Ectodermal cell (in vitro differentiated cells): ENCODE measurements at regions not wholly inside any gene's neighbourhood (a gene's known extent, or its start where the extent isn't known, plus 50 kb on each side); places are given as distances from the start of the nearest gene placed in this dataset.

Source experiments
- H3K27ac ChIP-seq: 2 replicates; pipeline ENCODE4 v1.7.0; 2013; ENCODE audit warnings: mild to moderate bottlenecking, low read depth, low read length; ENCODE audit not compliant: insufficient read depth, poor library complexity, severe bottlenecking
- H3K27me3 ChIP-seq: 2 replicates; pipeline ENCODE4 v1.7.0; 2013; ENCODE audit warnings: mild to moderate bottlenecking, low read length; ENCODE audit not compliant: insufficient read depth, control insufficient read depth, poor library complexity, severe bottlenecking
- H3K36me3 ChIP-seq: one replicate; pipeline ENCODE4 v1.7.0; 2013; ENCODE audit warnings: low read length; ENCODE audit not compliant: control insufficient read depth, insufficient read depth
- H3K4me1 ChIP-seq: one replicate; pipeline ENCODE4 v1.7.0; 2013; ENCODE audit warnings: low read length; ENCODE audit not compliant: control insufficient read depth, insufficient read depth
- H3K4me3 ChIP-seq: 2 replicates; pipeline ENCODE4 v1.7.0; 2013; ENCODE audit warnings: low read depth, low read length, control low read depth; ENCODE audit not compliant: insufficient read depth
- H3K9me3 ChIP-seq: 2 replicates; pipeline ENCODE4 v1.7.0; 2013; ENCODE audit warnings: mild to moderate bottlenecking, low read length, moderate library complexity; ENCODE audit not compliant: control insufficient read depth
- WGBS, 2 experiments: methylation state at CpG; one replicate each; pipeline ENCODE4 v1.1.7; 2013; ENCODE audit warnings: missing lambda C conversion rate in 2 of 2; 5-methylcytosine and 5-hydroxymethylcytosine counted together

DNA sequence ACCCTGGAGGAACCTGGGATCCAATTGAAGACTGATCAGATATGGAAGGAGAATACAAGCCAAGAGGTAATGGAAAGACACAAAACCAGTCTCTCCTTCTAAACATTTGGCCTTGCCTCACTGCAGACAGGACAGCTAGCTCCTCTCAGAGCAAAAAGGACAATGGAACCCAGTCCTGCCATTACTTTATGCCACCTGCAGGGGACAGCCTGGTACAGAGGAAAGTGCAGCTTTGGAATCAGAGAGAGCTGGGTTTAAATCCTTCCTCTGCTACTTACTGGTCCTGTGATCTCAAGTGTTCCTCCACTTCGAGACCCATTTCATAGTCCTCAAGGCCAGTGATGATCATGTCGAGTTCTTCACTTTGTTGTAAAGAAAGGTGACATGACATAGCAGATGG is 159.4 kb upstream of the SMAD3 start:
- H3K27me3 ChIP-seq = no peaks in the 10 kb centered on the region
- no peaks in the 10 kb centered on the region for H3K9me3 ChIP-seq
- H3K4me1 ChIP-seq = peaks cover 4% of the 10 kb centered on the region
- no peaks in the 10 kb centered on the region for H3K36me3 ChIP-seq
- no peak overlapping the region for H3K4me3 ChIP-seq
- H3K27ac ChIP-seq = no peak overlapping the region
- WGBS, 2 experiments = 91 to 96% methylated on average over 2 of the region's 2 CpGs

DNA sequence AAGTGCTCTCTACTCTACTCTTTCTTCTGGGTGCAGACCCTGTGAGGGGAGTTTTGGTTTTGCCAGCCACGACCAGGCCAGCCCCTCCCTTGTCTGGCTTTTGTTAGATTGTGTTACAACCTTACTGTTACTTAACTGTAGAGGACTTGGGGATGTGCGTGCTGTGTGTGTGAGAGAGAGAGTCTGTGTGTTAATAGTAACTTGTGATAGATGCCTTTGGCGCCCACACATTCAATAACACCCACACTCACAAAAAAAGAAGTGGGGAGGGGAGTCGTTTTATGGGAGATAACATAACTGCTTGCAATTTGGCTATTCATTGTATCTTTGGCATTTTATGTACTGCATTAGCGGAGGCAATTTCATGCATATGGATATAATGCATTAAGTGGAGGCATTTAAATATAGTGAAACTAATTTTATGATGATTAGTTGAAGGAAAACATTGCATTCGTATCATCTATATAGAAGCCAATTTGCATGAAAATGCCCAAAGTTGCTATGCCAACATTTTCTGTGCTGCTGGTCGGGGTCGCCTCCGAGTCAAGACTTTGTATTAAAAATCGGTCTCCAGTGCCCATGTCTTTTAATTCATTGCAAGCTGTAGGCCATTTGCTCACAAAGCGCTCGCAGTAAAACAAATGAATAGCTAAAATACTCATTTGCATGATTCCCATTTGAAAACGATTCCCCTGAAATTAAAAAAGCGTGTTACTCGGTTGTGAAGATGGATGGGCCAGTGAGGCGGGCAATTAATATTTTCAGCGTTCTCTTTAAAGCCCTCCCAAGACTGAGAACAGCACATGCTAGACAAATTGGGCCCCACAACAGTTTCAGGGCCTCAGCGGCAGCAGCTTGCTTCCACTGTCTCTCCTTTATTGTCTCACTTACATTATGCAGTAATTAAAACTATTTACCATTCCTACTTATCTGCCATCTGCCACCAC is 158.5 kb upstream of the SMAD3 start:
- H3K27me3 ChIP-seq = no peaks in the 10 kb centered on the region
- H3K4me1 ChIP-seq = peaks cover 4% of the 10 kb centered on the region
- no peak overlapping the region for H3K27ac ChIP-seq
- H3K9me3 ChIP-seq = no peaks in the 10 kb centered on the region
- 93 to 94% methylated on average over 16 to 17 of the region's 18 CpGs for WGBS, 2 experiments
- H3K4me3 ChIP-seq = no peak overlapping the region
- no peaks in the 10 kb centered on the region for H3K36me3 ChIP-seq

DNA sequence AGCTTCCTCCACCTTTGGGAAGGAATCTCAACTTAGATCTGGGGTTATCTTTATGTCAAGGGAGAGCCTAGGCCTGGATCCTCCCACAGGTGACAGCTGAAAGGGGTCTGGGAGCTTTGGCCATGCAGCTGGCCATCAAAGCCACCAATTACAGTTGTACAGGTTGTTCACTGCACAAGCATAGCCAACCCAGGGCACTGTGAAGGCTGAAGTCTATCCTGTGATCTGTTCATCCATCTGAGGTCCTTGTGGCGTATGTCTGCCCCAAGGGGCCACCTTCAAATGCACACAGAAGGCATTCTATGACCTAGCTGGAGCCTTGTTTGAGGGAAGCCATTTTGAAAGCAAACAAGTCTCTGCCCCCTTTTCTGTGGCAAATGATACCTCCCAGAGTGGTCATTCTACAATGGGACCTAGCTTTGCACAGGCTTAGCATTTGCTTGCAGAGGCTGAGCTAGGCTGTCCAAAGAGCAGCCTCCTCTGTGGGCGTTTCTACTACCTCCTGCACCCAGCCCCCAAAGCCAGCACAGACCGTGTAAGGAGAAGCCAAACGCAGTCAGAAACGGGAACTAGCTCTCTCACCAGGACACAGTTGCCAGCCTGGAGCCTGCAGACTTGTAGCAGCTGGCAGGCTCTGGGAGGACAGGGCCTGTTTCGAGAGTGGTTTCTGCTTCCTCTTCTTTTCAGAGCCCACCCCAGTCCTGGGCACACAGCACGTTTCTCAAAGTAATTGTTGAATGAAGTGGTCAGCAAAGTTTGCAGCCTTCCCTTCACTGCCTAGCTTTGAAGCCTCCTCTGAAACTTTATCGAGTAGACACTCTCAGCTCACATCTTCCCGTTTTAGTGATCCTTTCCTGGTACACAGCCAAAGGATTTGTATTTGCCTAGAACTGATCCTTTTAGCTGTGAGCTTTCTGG is 157.3 kb upstream of the SMAD3 start:
- 80 to 86% methylated on average over 9 of the region's 9 CpGs for WGBS, 2 experiments
- Histone ChIP-seq H3K27ac (no peak overlapping the region), H3K27me3 (no peaks in the 10 kb centered on the region), H3K36me3 (no peaks in the 10 kb centered on the region), H3K4me1 (peaks cover 4% of the 10 kb centered on the region), H3K9me3 (no peaks in the 10 kb centered on the region), H3K4me3 (no peak overlapping the region)

DNA sequence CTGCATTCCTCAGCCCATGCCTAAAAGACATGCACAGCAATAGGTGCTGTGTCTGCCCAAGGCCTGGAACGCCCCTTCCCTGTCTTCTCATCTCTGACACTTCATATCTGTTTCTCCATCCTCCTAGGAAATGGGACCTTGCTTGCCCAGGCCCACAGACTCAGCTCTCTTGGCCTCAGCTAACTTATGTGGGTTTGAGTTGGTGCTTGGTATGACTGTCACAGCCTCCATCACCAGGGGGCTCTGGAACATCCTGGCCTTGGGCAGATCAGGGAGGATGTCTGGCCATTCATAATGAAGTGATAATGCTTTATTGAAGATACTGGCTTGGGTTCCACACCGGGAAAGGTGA is 156.7 kb upstream of the SMAD3 start:
- no peak overlapping the region for H3K27ac ChIP-seq
- 46 to 47% methylated on average over 2 of the region's 2 CpGs for WGBS, 2 experiments

DNA sequence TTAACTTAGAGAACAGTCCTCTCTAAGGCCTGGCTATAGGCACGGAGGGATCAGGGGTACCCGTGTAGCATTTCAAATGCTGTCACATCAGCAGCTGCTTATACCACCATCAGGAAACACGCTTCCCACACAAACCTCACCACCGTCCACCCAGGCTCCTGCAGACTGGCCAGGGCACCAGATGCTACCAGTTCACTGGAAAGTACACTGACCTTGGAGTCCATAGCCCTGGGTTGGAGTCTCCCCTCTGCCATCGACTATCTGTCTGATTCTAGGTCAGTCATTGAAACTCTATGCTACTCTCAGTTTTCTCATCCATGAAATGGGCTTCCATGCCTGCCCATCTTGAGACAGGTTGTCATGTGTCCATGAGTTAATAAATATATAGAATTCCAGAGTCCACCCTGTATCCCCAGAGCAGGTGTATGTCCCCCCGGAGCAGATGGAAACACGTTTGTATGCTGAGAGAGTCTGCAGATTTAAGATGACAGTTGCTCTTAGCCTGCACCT is 156.0 kb upstream of the SMAD3 start:
- H3K9me3 ChIP-seq = no peaks in the 10 kb centered on the region
- 92 to 94% methylated on average over 7 of the region's 7 CpGs for WGBS, 2 experiments
- no peaks in the 10 kb centered on the region for H3K36me3 ChIP-seq
- H3K4me1 ChIP-seq = peaks cover 4% of the 10 kb centered on the region
- no peak overlapping the region for H3K27ac ChIP-seq
- H3K27me3 ChIP-seq = no peaks in the 10 kb centered on the region
- H3K4me3 ChIP-seq = no peak overlapping the region

More for the DNA sequence above, 156.7 kb upstream of the SMAD3 start:
- H3K27me3 ChIP-seq = no peaks in the 10 kb centered on the region
- H3K4me3 ChIP-seq = no peak overlapping the region
- no peaks in the 10 kb centered on the region for H3K9me3 ChIP-seq
- peaks cover 4% of the 10 kb centered on the region for H3K4me1 ChIP-seq
- H3K36me3 ChIP-seq = no peaks in the 10 kb centered on the region

DNA sequence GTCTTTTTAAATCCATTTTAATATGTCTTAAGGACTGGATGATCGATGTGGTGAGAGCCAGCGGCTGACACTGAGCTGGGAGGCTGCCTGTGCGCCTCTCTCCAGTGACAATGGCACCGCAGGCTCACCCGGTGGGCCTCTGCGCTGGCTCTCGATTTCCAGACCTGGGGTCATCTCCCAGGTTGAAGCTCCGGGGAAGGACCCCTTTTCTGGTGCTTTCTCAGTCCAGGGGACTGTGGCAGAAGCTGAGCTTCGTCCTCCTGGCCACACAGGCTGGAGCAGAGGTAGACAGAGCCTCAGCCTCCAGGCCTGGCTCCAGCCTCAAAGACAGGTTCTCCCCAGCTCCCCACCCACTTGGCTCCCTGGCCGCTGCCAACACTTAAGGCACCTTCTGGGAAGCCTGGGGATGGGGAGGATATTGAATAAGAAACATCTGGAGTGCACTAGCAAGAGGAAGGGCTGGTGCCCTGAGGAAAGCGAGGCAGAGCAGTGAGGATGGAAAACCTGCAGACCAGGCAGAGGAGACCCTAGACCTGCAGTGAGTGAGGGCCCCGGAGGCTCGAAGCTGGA is 154.2 kb upstream of the SMAD3 start:
- no peaks in the 10 kb centered on the region for H3K9me3 ChIP-seq
- WGBS, 2 experiments = 80 to 81% methylated on average over 13 of the region's 13 CpGs

DNA sequence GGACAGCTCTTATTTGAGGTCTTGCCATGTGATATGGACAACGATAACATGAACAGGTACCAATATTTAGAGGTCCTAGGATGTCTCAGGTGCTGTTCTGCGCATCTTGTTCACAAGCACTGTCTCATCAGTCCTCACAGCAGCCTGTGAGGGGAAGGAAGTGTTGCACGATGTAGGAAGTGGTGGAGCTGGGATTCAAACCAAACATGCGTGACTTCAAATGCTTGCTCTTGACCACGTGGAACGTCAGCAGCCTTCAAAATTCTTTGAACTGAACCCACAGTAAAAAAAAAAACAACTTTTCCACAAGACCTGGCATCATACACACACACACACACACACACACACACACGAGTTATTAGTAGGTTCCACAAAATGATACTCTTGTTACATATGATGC is 153.4 kb upstream of the SMAD3 start:
- no peaks in the 10 kb centered on the region for H3K27me3 ChIP-seq
- 82 to 89% methylated on average over 6 of the region's 7 CpGs for WGBS, 2 experiments
- no peak overlapping the region for H3K27ac ChIP-seq
- no peaks in the 10 kb centered on the region for H3K9me3 ChIP-seq
- H3K36me3 ChIP-seq = no peaks in the 10 kb centered on the region
- peaks cover 4% of the 10 kb centered on the region for H3K4me1 ChIP-seq
- no peak overlapping the region for H3K4me3 ChIP-seq

More for the DNA sequence above, 154.2 kb upstream of the SMAD3 start:
- Histone ChIP-seq H3K4me1 (peaks cover 4% of the 10 kb centered on the region), H3K36me3 (no peaks in the 10 kb centered on the region), H3K27ac (no peak overlapping the region), H3K27me3 (no peaks in the 10 kb centered on the region), H3K4me3 (no peak overlapping the region)

DNA sequence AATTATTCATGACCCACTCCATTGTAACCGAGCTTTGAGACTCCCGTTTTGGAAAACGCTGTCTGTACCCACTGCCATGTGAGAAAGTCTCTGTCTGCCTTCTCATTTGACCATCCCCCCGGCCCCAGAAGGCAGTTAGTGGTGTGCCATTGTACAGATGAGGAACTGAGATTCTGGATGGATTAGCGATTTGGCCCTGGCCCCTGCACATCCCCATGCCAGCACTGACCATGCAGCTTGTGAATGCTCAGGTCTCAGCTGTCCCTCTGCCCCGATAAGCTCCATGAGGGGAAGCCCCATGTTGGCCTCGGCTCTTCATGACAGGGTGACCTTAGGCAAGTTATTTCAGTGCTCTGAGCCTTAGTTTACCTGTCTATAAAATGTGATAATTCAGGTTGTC is 153.0 kb upstream of the SMAD3 start:
- WGBS, 2 experiments = 93 to 94% methylated on average over 7 of the region's 7 CpGs

DNA sequence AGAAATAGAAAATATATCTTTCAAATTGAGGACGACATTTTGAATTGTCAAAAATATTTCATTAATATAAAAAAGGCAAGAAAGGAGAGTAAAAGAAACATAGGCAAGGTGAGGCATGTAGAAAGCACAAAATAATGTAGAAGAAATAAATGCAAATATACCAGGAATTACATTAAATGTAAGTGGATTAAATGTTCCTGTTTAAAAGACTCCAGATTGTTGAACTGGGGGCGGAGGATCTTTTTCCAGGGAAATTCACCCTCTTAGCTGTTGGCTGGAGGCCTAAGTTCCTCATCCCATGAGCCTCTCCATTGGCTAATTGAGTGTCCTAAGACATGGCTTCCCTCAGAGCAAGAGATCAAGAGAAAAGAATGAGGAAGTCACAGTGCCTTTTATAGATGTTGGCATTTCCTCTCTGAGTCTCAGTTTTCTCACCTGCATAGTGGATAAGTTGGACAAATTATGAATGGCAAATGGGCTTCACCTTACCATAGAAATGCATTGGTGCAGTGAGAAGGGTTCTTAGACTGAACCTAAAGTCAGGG is 147.4 kb upstream of the SMAD3 start:
- 94 to 100% methylated on average over 1 of the region's 2 CpGs for WGBS, 2 experiments
- Histone ChIP-seq H3K27me3 (no peaks in the 10 kb centered on the region), H3K9me3 (no peaks in the 10 kb centered on the region), H3K36me3 (no peaks in the 10 kb centered on the region), H3K4me1 (no peaks in the 10 kb centered on the region), H3K4me3 (no peak overlapping the region), H3K27ac (no peak overlapping the region)

More for the DNA sequence above, 153.0 kb upstream of the SMAD3 start:
- no peaks in the 10 kb centered on the region for H3K27me3 ChIP-seq
- H3K36me3 ChIP-seq = no peaks in the 10 kb centered on the region
- H3K4me1 ChIP-seq = peaks cover 4% of the 10 kb centered on the region
- H3K4me3 ChIP-seq = no peak overlapping the region
- H3K9me3 ChIP-seq = no peaks in the 10 kb centered on the region
- no peak overlapping the region for H3K27ac ChIP-seq
